ENCODE measurements at regions not wholly inside any gene's neighbourhood (a gene's known extent, or its start where the extent isn't known, plus 50 kb on each side); places are given as distances from the start of the nearest gene placed in this dataset.

GRCh38 chr12:107590413-107590812, 95.2 kb upstream of the PWP1 start (continued):
- no peak for TF ChIP-seq POLR2AphosphoS2 (IDR thresholded peaks at IDR 0.05; ENCODE audit: low read length)
- no peak for TF ChIP-seq FOSL1 (tag; conservative IDR thresholded peaks at IDR 0.05)
- TF ChIP-seq GMEB1 (CRISPR knock-in tag; IDR thresholded peaks at IDR 0.05), result no peak
- TF ChIP-seq MIER1 (IDR thresholded peaks at IDR 0.05; ENCODE audit: low read depth), result no peak
- TF ChIP-seq CCNT2 (IDR thresholded peaks at IDR 0.05; ENCODE audit: borderline replicate concordance, extremely low read depth, insufficient read length, low read depth, low read length), result no peak
- no peak for TF ChIP-seq ATF3 (IDR thresholded peaks at IDR 0.05)
- TF ChIP-seq ATF3 (CRISPR knock-in tag; conservative IDR thresholded peaks at IDR 0.05), result no peak

- in situ Hi-C loops (cut with MboI) (no loop called here), intact Hi-C loops (cut with micrococcal nuclease) (no loop called here)
- Histone ChIP-seq H3K9ac (ENCODE audit: insufficient read depth in 1 of 2, low read depth in 2 of 2, low read length in 2 of 2) (no peak overlapping the region), H3K27ac (ENCODE audit: extremely low read depth, low read depth, low read length) (no peak overlapping the region), H3K36me3 (ENCODE audit: control insufficient read depth, insufficient read depth, low read length) (no peaks in the 10 kb centered on the region), H3K4me3 (no peak overlapping the region), H3K9me1 (ENCODE audit: control insufficient read depth, insufficient read depth, low read length) (no peaks in the 10 kb centered on the region), H4K20me1 (replicated peaks; ENCODE audit: control insufficient read depth, insufficient read depth, low read length) (no peaks in the 10 kb centered on the region), H3K9me3 (replicated peaks; ENCODE audit: control insufficient read depth, insufficient read depth, low read depth, low read length) (peaks cover 5% of the 10 kb centered on the region), H3K79me2 (ENCODE audit: control insufficient read depth, insufficient read depth, low read length) (no peaks in the 10 kb centered on the region), H3K27me3 (ENCODE audit: control insufficient read depth in 2 of 2, insufficient read depth in 2 of 2, low read length in 2 of 2) (peaks cover 3 to 15% of the 10 kb centered on the region in 2 experiments; a peak in 3 of 5 replicates), H3K4me1 (replicated peaks in 1 of 2; ENCODE audit: control insufficient read depth in 2 of 2, insufficient read depth in 2 of 2, low read length in 2 of 2) (no peaks in the 10 kb centered on the region), H3K4me2 (ENCODE audit: insufficient read depth, low read length) (no peak overlapping the region), H2AFZ (ENCODE audit: low read depth, low read length) (no peak overlapping the region)
- DNase-seq (ENCODE audit: extremely low read depth in 1 of 4, low spot score in 3 of 4) (no peak), ATAC-seq (no peak), FAIRE-seq (no peak)
- POLR2A ChIA-PET, result interaction anchor here (0.7 to 1.5 kb wide), 2 partner anchors 14 to 485 kb away, joined by 3 to 7 read pairs; no protein-coding TSS in a partner anchor
- BruUV-seq (replicated peaks), result no TSS peak
- CTCF ChIA-PET (ENCODE audit: low intra/inter-chr PET ratio), result no interaction called here
- 0% methylated on average over 2 of the region's 2 CpGs for WGBS (ENCODE audit: insufficient coverage, low coverage, missing lambda C conversion rate)
- no peak for TF ChIP-seq ATF2 (CRISPR knock-in tag; IDR thresholded peaks at IDR 0.05)
- TF ChIP-seq TCF15 (CRISPR knock-in tag; IDR thresholded peaks at IDR 0.05), result no peak
- TF ChIP-seq CREB3L1 (IDR thresholded peaks at IDR 0.05; ENCODE audit: borderline replicate concordance, low read depth), result no peak
- TF ChIP-seq STAT6 (CRISPR knock-in tag; IDR thresholded peaks at IDR 0.05), result no peak
These were observed 94.7 kb upstream of the PWP1 start for GRCh38 chr12:107590814-107591375.
